Smooth muscle cell of the brain vasculature (primary cell): ENCODE measurements at regions not wholly inside any gene's neighbourhood (a gene's known extent, or its start where the extent isn't known, plus 50 kb on each side); places are given as distances from the start of the nearest gene placed in this dataset.
"Not testable (repeated sequence)": the region's sequence is repeated elsewhere in the genome, so short reads cannot be mapped to it uniquely, and the experiment has no call there.

Source experiments
- DNase-seq: peaks from one replicate; pipeline ENCODE4 v3.0.0-alpha.2; 2012; ENCODE audit warnings: low read depth, low spot score

GRCh38 chr20:57773059-57773815 lies 63.4 kb upstream of the PMEPA1 start:
- DNase-seq = no peak

- DNase-seq = no peak
These were observed 62.6 kb upstream of the PMEPA1 start for GRCh38 chr20:57772349-57772964.

GRCh38 chr20:57770852-57771720 lies 61.3 kb upstream of the PMEPA1 start:
- no peak for DNase-seq

GRCh38 chr20:57770401-57770800 lies 60.6 kb upstream of the PMEPA1 start:
- DNase-seq = not testable (repeated sequence)

- no peak for DNase-seq
These were observed 59.9 kb upstream of the PMEPA1 start for GRCh38 chr20:57769756-57770155.

- no peak for DNase-seq
These were observed 58.7 kb upstream of the PMEPA1 start for GRCh38 chr20:57768519-57768918.

GRCh38 chr20:57767441-57767840 lies 57.6 kb upstream of the PMEPA1 start:
- no peak for DNase-seq

GRCh38 chr20:57763235-57763595 lies 53.4 kb upstream of the PMEPA1 start:
- no peak for DNase-seq

GRCh38 chr20:57762531-57763234 lies 52.9 kb upstream of the PMEPA1 start:
- DNase-seq = no peak

GRCh38 chr20:57761413-57761734 lies 51.6 kb upstream of the PMEPA1 start:
- DNase-seq = no peak

GRCh38 chr20:57760698-57761412 lies 51.0 kb upstream of the PMEPA1 start:
- no peak for DNase-seq

GRCh38 chr20:57759724-57760123 lies 49.9 kb upstream of the PMEPA1 start:
- DNase-seq = no peak
